OCI-LY7 (cell line): ENCODE measurements at regions not wholly inside any gene's neighbourhood (a gene's known extent, or its start where the extent isn't known, plus 50 kb on each side); places are given as distances from the start of the nearest gene placed in this dataset.

Source experiments
- BruUV-seq: library from RNA; stranded (reverse); fragments of 400-500 nt; replicated peaks from 2 replicates; lab custom pipeline; 2021; lab: Mats Ljungman, UMichigan
- CTCF ChIA-PET: fragments of 300-600 bp; sonication (Branson Sonifier 250); formaldehyde crosslinking; loops from one replicate; lab custom pipeline; 2022; ENCODE audit warnings: antibody characterized with exemption; ENCODE audit not compliant: unreplicated experiment; lab: Charles Lee
- POLR2A ChIA-PET: fragments of 300-600 bp; sonication (Branson Sonifier 250); formaldehyde crosslinking; loops from one replicate; lab custom pipeline; 2022; ENCODE audit warnings: antibody characterized with exemption; lab: Charles Lee
- DNase-seq: peaks from one replicate; pipeline ENCODE4 v3.0.0-alpha.2; 2015; ENCODE audit warnings: low spot score
- H2AFZ ChIP-seq: fragments of 200-600 bp; sonication (generic), shearing (Covaris generic); 2 replicates; pipeline ENCODE4 v1.6.1; 2014; ENCODE audit warnings: mild to moderate bottlenecking, antibody characterized with exemption, low read length, moderate library complexity
- H3K27ac ChIP-seq: fragments of 200-600 bp; sonication (generic); 2 replicates; pipeline ENCODE4 v1.5.1; 2014; ENCODE audit warnings: mixed run types, low read depth, mild to moderate bottlenecking, moderate library complexity, low read length, inconsistent platforms; ENCODE audit not compliant: poor library complexity, severe bottlenecking
- H3K36me3 ChIP-seq: fragments of 200-600 bp; sonication (generic); 2 replicates; pipeline ENCODE4 v1.6.1; 2014; ENCODE audit warnings: mild to moderate bottlenecking, antibody characterized with exemption, low read length, moderate library complexity, mixed read lengths; ENCODE audit not compliant: insufficient read depth
- H3K4me1 ChIP-seq: fragments of 200-600 bp; sonication (generic); 2 replicates; pipeline ENCODE4 v1.5.1; 2014; ENCODE audit warnings: mild to moderate bottlenecking, low read length; ENCODE audit not compliant: insufficient read depth, poor library complexity, severe bottlenecking
- H3K4me2 ChIP-seq: fragments of 200-600 bp; sonication (generic); 2 replicates; pipeline ENCODE4 v1.6.1; 2014; ENCODE audit warnings: mild to moderate bottlenecking, low read length
- H3K4me3 ChIP-seq: fragments of 200-600 bp; sonication (generic); 2 replicates; pipeline ENCODE4 v1.5.1; 2014; ENCODE audit warnings: mild to moderate bottlenecking, low read depth, low read length; ENCODE audit not compliant: poor library complexity, severe bottlenecking
- H3K79me2 ChIP-seq: fragments of 200-600 bp; sonication (generic); 2 replicates; pipeline ENCODE4 v1.6.1; 2016; ENCODE audit warnings: low read depth, mild to moderate bottlenecking, low read length, moderate library complexity, mixed read lengths; ENCODE audit not compliant: insufficient read depth
- H3K9me2 ChIP-seq: fragments of 200-600 bp; sonication (generic); 2 replicates; pipeline ENCODE4 v1.6.1; 2016; ENCODE audit warnings: mild to moderate bottlenecking, low read length, mixed read lengths; ENCODE audit not compliant: insufficient read depth
- H3K9me3 ChIP-seq: fragments of 200-600 bp; sonication (generic); 2 replicates; pipeline ENCODE4 v1.6.1; 2014; ENCODE audit warnings: mild to moderate bottlenecking, mixed run types, low read length, mixed read lengths
- H4K20me1 ChIP-seq: fragments of 200-600 bp; sonication (generic); 2 replicates; pipeline ENCODE4 v1.6.1; 2014; ENCODE audit warnings: mild to moderate bottlenecking, antibody characterized with exemption, low read length, moderate library complexity, mixed read lengths; ENCODE audit not compliant: insufficient read depth
- CTCF ChIP-seq: fragments of 200-600 bp; sonication (generic); conservative IDR thresholded peaks from 2 replicates; pipeline ENCODE4 v1.5.1; 2014; ENCODE audit warnings: mild to moderate bottlenecking, antibody characterized with exemption, low read length, moderate library complexity, mixed read lengths
- EZH2phosphoT487 ChIP-seq: fragments of 200-600 bp; sonication (generic); IDR thresholded peaks from 2 replicates; pipeline ENCODE4 v1.6.1; 2018; ENCODE audit warnings: low read depth, borderline replicate concordance, mild to moderate bottlenecking, mixed run types, antibody characterized with exemption, low read length, moderate library complexity, mixed read lengths
- intact Hi-C: fragments of 100-400 bp; cut with micrococcal nuclease; formaldehyde crosslinking; loops from one replicate; pipeline ENCODE4 v1.10.0; 2022; ENCODE audit not compliant: unreplicated experiment

DNA sequence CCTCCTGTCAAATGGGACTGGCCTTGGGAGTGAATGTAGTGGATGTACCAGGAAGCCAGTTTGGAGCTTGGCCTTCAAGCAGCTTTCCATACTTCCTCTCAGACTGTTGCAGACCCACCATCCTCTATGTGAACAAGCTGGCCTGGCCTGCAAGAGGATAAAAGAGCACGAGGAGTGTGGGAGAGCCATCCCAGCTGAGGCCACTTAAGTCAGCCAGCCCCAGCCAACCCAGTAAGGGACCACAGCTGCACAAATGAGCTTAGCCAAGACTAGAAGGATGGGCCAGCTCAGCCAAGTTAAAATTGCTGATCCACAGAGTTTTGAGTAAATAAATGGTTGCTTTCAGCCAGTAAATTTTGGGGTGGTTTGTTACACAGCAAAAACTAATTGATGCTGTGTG, 156.9 kb upstream of the SOX4 start:
- no peaks in the 10 kb centered on the region for H3K9me2 ChIP-seq
- no peak overlapping the region for H3K4me3 ChIP-seq
- no peaks in the 10 kb centered on the region for H3K36me3 ChIP-seq
- CTCF ChIA-PET: no interaction called here
- no TSS peak for BruUV-seq
- no peak overlapping the region for H3K27ac ChIP-seq
- no peaks in the 10 kb centered on the region for H3K9me3 ChIP-seq
- H2AFZ ChIP-seq: no peak overlapping the region
- peaks cover 10% of the 10 kb centered on the region for H3K4me1 ChIP-seq
- POLR2A ChIA-PET: no interaction called here
- no peak overlapping the region for H3K4me2 ChIP-seq
- TF ChIP-seq EZH2phosphoT487 (no peak), CTCF (no peak)
- H4K20me1 ChIP-seq: no peaks in the 10 kb centered on the region
- intact Hi-C loops: no loop called here
- no peaks in the 10 kb centered on the region for H3K79me2 ChIP-seq
- DNase-seq: no peak

DNA sequence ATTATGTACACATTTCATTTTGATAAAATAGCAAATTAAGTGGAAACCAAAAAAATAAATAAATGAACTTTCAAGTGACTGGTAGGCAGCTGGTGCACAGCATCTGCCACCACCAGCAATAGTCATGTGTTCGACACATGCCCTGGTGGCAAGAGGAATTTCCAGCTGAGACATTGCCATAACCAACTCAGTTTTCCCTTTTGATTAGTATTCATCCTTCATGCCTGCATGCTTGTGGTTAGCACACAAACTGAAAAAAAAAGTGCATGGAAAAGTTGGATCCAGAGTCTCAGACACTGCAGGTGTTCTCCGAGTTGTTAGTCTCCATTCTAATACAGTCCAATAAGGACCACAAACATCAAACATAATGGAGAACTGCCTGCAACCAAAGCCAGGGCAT, 156.0 kb upstream of the SOX4 start:
- Histone ChIP-seq H3K4me2 (no peak overlapping the region), H3K4me1 (peaks cover 10% of the 10 kb centered on the region), H3K4me3 (no peak overlapping the region), H3K9me3 (no peaks in the 10 kb centered on the region), H3K36me3 (no peaks in the 10 kb centered on the region), H3K9me2 (no peaks in the 10 kb centered on the region), H3K27ac (no peak overlapping the region), H2AFZ (no peak overlapping the region), H4K20me1 (no peaks in the 10 kb centered on the region), H3K79me2 (no peaks in the 10 kb centered on the region)
- intact Hi-C loops: no loop called here
- ChIA-PET CTCF (no interaction called here), POLR2A (interaction anchor here (0.6 kb wide), 1 partner anchor 651 kb away, joined by 3 read pairs; no protein-coding TSS in a partner anchor)
- BruUV-seq: no TSS peak
- no peak for DNase-seq
- TF ChIP-seq EZH2phosphoT487 (no peak), CTCF (no peak)

DNA sequence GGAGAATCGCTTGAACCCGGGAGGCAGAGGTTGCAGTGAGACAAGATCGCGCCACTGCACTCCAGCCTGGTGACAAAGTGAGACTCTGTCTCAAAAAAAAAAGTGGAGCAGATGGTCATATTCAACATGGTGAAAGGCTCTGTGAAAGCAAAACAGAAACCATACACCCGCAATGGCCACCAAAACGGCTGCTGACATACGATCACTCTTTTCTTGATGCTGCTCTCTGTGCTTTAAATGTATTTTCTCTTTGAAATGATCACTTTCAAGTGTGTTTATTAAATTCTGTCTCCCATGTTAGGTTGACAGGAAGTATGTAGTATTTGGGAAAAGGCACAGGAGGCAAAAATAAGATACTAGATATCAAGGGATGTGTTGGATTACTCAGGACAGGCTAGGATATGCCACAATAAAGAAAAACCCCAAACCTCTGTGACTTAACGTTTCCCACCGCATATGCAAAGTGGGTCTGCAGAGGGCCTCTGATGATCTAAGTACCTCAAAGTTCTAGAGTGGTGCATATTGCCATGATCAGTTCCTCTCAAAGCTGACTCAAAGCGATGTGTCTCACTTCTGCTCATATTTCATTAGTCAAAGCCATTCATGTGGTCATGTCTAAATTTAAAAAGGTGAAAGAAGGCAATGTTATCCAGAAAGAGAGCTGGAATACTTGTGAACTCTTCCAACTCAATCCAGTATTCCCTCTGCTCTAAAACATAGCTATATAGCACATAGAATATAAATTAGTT, 155.1 kb upstream of the SOX4 start:
- Histone ChIP-seq H4K20me1 (no peaks in the 10 kb centered on the region), H3K9me3 (no peaks in the 10 kb centered on the region), H3K9me2 (no peaks in the 10 kb centered on the region), H3K36me3 (no peaks in the 10 kb centered on the region), H3K4me1 (peaks cover 10% of the 10 kb centered on the region), H3K27ac (no peak overlapping the region), H3K4me2 (peak overlapping the region; percentile 37), H2AFZ (peak overlapping the region; percentile 35; the same call in 1 of the 2 replicates), H3K4me3 (no peak overlapping the region), H3K79me2 (no peaks in the 10 kb centered on the region)
- ChIA-PET POLR2A (no interaction called here), CTCF (interaction anchor here (0.5 kb wide), 1 partner anchor 12 kb away, joined by 5 read pairs; no protein-coding TSS in a partner anchor)
- intact Hi-C loops: no loop called here
- BruUV-seq: no TSS peak
- peak; percentile 16 for DNase-seq
- TF ChIP-seq CTCF (no peak), EZH2phosphoT487 (no peak)
